Cardiac septum (tissue), 1 donor: ENCODE measurements at regions not wholly inside any gene's neighbourhood (a gene's known extent, or its start where the extent isn't known, plus 50 kb on each side); places are given as distances from the start of the nearest gene placed in this dataset.

Source experiments
- DNase-seq: peaks from one replicate; pipeline ENCODE4 v3.0.0-alpha.2; 2020; ENCODE audit warnings: low spot score
- intact Hi-C: fragments of 100-400 bp; cut with DNase I; formaldehyde crosslinking; loops from one replicate; pipeline ENCODE4 v1.14.0; 2022
- donor health status: DM: no; HTN: no; CAD: no.

DNA sequence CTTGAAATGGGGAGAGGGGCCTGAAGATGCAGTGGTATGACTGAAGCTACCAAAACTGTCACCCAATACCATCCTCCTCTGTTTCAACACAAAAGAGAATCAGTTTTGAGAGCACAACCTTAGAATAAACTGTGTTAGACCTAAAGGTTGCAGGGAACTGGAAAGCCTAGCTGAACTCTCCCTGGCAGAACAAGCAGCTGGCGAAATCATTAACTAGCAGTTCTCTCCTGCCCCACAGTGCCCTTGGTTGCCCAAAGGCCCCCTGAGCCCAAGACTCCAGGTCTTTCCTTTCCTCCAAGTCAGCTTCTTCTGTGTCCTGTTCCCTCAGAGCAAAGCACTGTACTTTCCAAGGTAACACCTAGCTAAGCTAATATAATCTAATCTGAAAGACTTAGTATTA lies 135.4 kb upstream of the SLC30A5 start:
- DNase-seq: no peak
- intact Hi-C loops: no loop called here

DNA sequence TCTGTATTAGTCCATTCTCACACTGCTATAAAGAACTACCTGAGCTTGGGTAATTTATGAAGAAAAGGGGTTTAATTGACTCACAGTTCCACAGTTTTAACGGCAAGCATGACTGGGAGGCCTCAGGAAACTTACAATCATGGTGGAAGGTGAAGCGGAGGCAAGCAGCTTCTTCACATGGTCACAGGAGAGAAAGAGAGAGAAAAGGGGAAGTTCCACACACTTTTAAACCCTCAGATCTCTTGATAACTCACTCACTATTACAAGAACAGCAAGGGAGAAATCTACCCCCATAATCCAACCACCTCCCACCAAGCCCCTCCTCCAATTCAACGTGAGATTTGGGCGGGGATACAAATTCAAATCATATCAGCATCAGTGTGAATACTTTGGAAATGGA lies 133.4 kb upstream of the SLC30A5 start:
- DNase-seq: no peak
- intact Hi-C loops: loop anchor here (5.0 to 10.0 kb wide), 3 partner anchors 168 to 498 kb away; no protein-coding TSS in a partner anchor

DNA sequence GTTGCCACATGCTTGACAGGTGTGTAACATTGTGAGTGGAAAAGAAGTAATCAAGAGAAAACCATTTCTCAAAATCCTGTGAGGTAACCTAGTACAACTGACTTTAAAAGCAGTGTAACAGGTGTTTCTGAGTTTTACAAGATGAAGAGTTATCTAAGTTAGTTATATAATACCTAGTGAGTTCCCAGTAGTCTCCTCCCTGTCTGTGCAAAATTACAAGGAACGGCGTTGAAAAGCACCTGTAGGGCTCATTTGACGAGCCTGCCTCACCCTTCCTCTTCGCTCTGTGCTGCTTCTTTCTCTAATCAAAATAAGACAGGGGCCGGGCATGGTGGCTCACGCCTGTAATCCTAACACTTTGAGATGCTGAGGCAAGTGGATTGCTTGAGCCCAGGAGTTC lies 132.9 kb upstream of the SLC30A5 start:
- DNase-seq: no peak
- intact Hi-C loops: loop anchor here (5.0 to 10.0 kb wide), 3 partner anchors 169 to 499 kb away; no protein-coding TSS in a partner anchor

DNA sequence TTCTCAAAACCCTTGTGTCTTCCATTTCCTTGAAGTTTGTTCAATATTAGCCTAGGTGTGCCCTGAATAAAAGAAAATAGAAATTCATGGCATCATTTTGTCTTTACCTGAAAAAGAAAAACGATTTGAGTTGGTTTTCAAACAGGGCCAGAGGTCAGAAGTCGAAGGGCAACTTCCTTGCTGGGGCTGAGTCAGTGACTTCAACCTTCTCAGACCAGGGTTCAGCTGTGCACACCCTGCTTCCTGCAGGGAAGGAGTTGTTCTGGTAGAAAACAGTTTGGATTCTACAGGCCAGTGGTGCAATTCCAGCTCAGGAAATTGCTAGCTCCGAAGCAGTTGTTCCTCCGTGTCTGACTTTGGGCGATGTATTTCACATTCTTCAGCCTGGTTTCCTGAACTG lies 132.1 kb upstream of the SLC30A5 start:
- DNase-seq: no peak
- intact Hi-C loops: loop anchor here (2.0 to 10.0 kb wide), 4 partner anchors 169 to 675 kb away; no protein-coding TSS in a partner anchor

DNA sequence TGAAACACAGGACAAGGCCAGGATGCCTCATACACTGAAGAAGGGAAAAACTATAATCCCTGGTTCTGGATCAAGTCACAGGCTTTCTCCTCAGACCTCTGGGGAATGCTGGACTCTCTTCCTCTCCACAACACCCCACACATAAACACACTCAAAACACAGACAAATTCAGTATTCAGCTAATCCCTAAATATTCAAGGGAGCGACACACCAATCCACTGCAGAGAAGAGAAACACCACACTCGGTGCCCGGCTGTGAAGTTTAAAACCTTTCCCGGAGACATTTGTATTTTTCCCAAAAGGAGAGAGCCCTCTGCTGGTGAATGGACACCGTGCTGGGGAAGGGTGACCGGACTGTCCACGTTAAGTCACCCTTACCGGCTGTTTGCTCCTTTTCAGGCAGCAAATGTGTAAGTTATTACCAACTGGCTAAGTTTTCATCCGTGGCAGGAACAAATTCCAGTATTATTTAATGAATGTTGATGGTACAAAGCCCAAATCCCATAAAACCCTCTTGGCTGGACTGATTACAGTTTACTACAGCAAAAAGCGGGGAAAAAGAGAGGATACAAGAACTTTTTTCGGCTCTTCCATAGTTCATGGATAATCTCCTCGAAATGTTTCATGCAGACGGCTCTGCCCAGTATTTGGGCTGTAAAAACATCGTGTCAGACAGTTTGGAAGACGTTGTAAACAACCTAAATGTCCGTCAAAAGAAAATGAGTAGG lies 130.9 kb upstream of the SLC30A5 start:
- no peak for DNase-seq

DNA sequence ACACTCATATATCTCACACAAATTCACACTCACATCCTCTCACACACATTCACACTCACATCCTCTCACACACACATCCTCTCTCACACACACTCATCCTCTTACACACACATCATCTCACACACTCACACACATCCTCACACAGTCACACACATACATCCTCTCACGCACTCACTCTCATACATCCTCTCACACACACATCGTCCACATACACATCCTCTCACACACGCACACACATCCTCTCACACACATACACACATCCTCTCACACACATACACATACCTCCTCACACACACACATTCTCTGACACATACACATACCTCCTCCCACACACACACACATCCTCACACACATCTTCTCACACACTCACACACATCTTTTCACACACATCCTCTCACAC lies 129.1 kb upstream of the SLC30A5 start:
- no peak for DNase-seq
- intact Hi-C loops: loop anchor here (5.0 to 10.0 kb wide), 3 partner anchors 172 to 502 kb away; no protein-coding TSS in a partner anchor

More for the DNA sequence above, 130.9 kb upstream of the SLC30A5 start:
- intact Hi-C loops: loop anchor here (2.0 to 10.0 kb wide), 4 partner anchors 171 to 676 kb away; no protein-coding TSS in a partner anchor

DNA sequence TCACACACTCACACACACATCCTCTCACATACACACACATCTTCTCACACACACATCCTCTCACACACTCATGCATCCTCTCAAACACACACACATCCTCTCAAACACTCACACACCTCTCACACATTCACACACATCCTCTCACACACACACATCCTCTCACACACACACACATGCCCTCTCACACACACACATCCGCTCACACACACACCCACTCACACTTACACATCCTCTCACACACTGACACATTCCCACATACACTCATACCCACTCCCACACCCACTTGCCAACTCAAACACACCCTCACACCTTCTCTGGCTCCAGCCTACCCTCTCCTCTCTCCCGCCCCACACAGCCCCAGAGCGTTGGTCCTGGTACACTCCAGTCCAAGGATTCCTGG lies 127.9 kb upstream of the SLC30A5 start:
- DNase-seq: no peak
- intact Hi-C loops: loop anchor here (10.0 kb wide), 1 partner anchor 281 kb away; no protein-coding TSS in a partner anchor

DNA sequence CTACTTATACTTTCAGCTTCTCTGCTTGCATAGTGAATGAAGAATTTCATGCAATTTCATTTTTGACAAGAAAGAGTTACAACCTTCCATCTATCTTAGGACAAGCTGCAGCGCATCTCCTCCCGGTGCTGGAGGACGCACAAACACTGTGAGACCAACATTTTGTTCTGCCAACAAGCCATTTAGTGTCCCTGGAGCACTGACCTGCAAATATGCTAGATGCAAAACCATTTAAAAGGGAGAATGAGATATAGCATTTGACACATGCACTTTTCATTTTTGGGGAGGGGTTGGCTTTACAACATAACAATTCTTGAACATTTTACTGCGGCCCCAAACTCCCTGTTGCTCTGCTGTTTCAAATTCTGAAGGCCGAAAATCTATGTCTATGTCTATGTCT lies 127.2 kb upstream of the SLC30A5 start:
- intact Hi-C loops: loop anchor here (10.0 kb wide), 1 partner anchor 282 kb away; no protein-coding TSS in a partner anchor
- DNase-seq: no peak

DNA sequence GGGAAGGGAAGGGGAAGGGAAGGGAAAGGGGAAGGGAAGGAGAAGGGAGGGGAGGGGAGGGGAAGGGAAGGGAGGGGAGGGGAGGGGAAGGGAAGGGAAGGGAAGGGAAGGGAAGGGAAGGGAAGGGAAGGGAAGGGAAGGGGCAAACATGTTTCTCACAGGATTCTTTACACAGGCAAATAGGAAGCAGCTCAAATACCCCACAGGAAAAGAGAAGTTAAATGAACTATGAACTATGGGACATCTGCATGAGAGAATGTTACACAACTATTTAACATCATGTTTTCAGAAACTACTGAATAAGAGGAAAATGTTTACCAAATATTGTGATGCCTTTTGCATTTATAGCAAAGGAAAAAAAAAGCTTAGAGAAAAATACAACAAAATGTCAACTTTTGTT lies 125.4 kb upstream of the SLC30A5 start:
- intact Hi-C loops: loop anchor here (10.0 kb wide), 1 partner anchor 284 kb away; no protein-coding TSS in a partner anchor
- DNase-seq: no peak

DNA sequence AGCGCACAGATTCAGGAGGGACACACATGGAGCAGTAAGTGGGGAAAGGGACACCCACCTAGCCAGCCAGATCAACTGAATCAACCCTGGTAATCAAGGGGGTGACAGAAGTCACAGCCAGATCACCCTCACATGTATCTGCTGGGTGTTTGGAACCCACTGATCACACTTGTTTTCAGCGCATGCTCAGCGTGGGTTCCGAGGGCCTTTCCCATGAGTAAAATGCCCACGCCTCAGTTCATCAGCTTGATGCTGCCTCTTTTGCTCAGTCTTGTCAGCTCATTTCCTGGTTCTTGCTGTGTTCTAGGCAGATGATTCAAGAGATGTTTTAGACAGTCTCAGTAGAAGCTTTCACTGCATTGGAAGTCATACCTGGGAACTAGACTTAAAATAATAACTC lies 123.2 kb upstream of the SLC30A5 start:
- intact Hi-C loops: no loop called here
- no peak for DNase-seq

DNA sequence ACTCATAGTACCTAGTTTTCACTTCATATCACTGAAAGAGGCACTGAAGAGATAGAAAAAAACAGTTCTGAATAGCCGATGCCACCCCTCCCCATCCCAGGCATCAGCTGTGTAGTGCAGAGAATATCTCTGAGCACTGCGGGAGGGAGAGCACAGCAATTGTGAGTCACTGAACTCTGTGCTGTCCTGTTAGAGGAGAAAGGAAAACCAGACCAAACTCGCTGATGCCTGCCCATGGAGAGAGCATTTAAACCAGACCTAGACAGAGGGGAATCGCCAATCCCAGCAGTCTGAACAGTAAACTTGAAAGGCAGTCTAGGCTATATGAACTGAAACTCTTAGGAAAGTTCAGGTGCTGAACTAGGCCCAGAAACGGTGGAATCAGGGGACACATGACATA lies 120.1 kb upstream of the SLC30A5 start:
- intact Hi-C loops: no loop called here
- DNase-seq: no peak

DNA sequence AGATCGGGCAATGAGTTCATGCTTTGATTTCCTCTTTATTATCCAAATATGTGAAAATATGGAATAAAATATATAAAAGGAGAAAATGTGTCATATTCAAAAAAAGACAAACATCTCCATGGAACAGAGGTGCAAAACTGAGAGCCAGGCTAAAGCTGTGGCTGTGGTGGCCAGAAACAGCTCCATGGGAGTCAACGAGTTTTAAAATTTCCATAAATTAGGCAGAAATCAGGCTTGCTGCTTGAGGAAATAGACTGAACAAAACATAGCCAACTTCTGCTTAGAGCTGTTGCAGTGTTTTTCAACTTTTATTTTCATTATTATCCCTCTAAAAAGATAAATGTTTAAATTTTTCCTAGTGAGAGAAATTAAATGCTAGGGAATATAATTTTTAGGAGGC lies 110.8 kb upstream of the SLC30A5 start:
- DNase-seq: no peak

DNA sequence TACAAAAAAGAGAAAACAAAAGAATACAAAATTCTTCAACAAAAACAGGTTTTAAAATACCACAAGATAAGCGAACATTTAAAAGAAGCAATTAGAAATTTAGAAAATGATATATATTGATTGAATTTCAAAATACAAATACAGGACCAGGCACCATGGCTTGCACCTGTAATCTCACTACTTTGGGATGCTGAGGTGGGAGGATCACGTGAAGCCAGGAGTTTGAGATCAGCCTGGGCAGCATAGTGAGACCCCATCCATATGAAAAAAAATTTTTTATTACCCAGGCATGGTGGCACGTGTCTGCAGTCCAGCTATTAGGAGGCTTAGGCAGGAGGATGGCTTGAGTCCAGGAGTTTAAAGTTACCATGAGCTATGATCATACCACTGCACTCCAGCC lies 109.9 kb upstream of the SLC30A5 start:
- intact Hi-C loops: no loop called here
- DNase-seq: no peak

More for the DNA sequence above, 110.8 kb upstream of the SLC30A5 start:
- intact Hi-C loops: no loop called here

DNA sequence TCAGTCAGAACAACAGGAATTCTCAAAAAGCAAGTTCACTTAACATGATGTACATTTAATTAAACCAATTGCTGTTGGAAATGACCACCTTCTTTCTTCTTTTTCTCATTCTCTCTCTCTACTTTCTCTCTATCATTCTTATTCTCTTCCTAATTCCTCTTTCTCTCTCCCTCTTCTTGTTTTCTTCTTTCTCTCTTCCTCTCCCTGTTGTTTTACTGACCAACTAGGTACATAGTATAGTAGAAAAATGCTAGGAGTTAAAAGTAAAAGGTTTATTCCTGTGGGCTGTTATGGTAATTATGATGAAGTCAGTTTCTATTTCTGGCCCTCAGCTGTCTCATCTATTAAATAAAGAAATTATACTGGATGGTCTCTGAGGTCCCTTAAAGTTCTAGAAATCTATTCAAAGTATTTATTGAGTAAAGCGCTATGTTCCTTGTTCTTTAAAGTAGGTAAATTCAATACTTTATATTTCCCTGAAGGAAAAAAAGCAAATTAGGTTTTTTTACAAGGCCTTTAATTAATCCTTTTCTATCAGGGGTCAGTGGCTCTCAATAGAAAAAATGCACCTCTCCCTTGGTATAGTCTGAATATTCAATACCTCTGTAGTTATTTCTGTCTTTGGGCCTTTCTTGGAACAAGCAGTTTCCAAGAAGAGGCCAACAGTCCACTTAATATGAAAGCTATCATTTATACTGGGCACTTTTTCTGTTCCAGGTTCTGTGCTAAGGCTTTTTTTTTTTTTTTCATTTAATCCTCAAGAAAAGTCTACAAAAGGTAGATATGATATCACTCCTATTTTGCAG lies 102.3 kb upstream of the SLC30A5 start:
- DNase-seq: no peak
- intact Hi-C loops: no loop called here

DNA sequence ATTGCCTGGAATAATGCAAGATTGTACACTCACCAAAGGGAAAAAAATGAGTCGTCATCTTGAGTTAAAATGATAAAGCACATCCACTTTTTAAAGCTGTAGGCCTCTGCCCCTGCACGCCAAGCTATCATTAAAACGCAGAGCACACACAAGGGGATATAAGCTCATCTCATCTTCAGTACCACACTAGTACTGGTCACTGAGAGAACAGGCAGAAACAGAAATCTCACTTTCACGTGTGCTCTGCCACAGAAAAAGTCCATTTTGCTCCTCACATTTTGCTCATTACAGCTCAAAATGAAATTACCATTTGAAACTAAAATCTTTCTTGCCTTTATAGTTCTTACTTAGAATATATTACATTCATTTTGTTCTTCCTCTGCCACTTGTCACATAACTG lies 99.2 kb upstream of the SLC30A5 start:
- DNase-seq: no peak
- intact Hi-C loops: no loop called here

DNA sequence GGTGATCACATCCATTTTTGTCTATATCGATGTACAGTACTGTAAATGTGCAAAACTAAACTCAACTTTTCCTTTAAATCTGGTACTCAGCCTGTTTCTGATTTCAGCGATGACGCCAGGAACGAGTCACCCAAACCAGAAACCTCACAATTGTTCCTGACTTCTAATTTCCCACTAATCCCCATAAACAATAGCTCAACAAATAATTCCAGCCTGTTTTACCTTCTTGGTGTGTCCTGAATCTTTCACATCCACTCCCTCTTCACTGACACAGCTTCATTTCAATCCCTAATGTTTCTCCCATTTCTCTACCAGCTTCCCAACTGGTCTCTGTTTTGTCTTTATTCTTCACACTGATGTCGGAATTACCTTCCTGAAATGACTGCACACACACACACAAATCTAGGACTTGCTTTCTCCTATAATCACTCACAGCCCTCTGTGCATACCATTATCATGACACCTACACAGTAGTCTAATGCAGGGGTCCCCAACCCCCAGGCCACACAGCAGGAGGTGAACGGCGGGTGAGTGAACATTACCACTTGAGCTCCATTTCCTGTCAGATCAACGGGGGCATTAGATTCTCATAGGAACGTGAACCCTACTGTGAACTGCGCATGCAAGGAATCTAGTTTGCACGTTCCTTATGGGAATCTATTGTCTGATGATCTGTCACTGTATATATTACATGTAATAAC lies 97.8 kb upstream of the SLC30A5 start:
- no peak for DNase-seq
- intact Hi-C loops: no loop called here

DNA sequence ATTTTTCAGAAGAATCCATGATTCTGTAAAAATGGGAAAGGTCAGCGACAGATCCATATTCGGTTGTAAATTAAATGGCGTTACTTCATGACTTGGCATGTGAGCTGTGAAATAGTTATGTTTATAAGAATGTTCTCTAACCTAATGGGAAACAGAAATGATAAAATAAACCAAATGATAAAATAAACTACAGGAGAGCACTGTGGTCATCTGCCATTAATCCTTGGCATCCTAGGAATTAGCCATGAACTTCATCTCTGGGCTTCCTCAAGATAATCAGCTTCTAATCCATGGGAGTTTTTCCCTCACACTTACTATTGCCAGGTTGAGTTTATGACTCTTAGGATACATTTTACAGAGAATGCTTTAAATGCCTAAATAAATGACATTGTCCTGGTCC lies 94.6 kb upstream of the SLC30A5 start:
- intact Hi-C loops: no loop called here
- DNase-seq: no peak

DNA sequence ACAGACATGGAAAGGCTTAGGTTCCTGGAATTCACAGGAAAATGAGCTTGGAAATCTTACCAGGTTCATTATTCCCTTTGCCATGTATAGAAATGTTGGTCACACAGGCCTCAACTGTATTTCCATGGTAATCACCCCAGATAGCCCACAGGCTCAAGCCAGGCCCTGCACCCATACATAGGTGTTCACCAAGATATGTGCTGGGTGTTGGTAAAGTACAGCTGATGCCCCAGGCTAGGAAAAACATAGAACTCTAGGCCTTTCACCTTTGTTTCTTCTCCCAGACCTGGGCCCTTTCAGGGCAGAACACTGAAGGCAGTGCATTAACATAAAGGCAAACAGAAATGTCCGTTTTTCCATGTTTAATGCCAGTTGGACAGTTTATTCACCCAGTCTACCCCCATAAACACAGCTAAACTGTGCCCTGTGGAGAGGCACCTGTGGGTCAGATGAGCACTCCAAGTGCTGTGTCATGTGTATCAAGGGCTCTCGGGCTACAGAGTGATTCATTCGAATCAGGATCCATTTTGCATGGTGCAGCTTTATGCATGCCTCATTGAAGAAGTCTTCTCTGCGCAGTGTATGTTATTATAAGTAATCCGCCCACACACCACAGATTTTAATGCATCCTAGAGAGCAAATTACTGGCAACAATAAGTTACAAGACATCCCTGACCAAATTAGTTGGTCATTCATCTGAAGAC lies 93.4 kb upstream of the SLC30A5 start:
- DNase-seq: no peak
- intact Hi-C loops: no loop called here

DNA sequence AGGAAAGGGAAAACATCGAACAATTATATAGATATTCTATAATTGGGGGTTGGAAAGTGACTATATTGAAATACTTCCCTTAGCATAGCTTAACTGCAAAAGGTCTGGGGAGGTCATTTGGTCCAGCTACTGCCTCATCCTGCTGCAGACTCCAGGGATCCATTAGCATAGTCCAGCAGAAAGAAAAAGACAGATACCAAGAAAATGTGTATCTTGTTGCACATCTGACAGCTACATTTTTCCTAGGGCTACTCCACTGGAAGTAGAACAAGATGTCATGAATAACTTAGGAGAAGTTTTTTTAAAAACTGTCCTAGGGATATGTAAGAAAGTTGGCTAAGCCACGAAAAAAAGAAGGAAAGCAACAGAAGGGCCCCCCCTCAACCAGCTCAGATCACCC lies 92.9 kb upstream of the SLC30A5 start:
- no peak for DNase-seq
- intact Hi-C loops: no loop called here
